ENCODE measurements at regions not wholly inside any gene's neighbourhood (a gene's known extent, or its start where the extent isn't known, plus 50 kb on each side); places are given as distances from the start of the nearest gene placed in this dataset.

DNA sequence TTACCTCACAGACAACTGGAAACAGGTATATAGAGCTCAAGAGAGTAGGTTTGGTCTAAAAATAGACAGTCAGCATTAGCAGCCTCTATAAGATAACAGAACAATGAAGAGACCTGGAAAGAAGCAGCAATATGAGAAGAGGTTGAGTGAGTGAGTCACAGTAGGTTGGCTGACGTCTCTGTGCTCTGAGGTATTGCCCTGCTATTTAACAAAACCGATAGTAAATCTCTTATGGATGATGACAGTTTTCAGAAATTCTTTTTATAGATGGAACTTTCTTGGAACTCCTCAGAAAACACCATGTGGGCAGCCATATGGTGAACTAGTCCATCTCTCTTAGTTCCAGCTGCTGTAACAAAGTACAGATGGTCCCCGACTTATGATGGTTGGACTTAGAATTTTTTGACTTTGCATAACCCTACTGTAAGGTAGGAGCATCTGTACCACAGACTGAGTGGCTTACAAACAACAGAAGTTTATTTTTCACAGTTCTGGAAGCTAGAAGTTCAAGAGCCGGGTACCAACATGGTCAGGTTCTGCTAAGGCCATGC lies 123.5 kb downstream of the MBD2 start:
- no peak overlapping the region for H3K27ac Mint-ChIP-seq (ENCODE audit: unreplicated experiment)
- DNase-seq (ENCODE audit: low read depth, low spot score): no peak
- H3K4me1 Mint-ChIP-seq: no peaks in the 10 kb centered on the region

DNA sequence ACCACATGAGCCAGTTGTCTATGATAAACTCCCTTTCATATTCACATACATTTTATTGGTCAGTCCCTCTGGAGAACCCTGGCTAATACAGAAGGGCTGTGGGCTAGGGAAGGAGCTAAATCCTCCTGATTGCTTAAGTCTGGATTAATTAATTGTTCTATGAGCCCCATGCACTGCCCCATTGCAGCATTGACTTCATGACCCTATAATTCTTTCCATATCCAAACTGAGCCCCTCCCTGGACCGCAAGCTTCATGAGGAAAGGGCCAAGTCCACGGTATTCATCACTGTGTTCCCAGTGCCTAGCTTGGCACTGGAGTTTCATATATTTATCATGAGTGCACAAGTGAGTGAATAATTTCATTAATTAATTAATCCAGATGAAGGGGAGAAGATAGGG lies 124.0 kb downstream of the MBD2 start:
- H3K36me3 Mint-ChIP-seq (ENCODE audit: low read depth): no peaks in the 10 kb centered on the region
- H3K4me1 Mint-ChIP-seq: no peaks in the 10 kb centered on the region
- DNase-seq (ENCODE audit: low read depth, low spot score): no peak

More for the DNA sequence above, 123.5 kb downstream of the MBD2 start:
- Mint-ChIP-seq H3K36me3 (ENCODE audit: low read depth) (no peaks in the 10 kb centered on the region), H3K27me3 (ENCODE audit: low read depth) (no peaks in the 10 kb centered on the region), H3K4me3 (no peak overlapping the region), H3K9me3 (no peaks in the 10 kb centered on the region)
- TF ChIP-seq, protein P1, sequence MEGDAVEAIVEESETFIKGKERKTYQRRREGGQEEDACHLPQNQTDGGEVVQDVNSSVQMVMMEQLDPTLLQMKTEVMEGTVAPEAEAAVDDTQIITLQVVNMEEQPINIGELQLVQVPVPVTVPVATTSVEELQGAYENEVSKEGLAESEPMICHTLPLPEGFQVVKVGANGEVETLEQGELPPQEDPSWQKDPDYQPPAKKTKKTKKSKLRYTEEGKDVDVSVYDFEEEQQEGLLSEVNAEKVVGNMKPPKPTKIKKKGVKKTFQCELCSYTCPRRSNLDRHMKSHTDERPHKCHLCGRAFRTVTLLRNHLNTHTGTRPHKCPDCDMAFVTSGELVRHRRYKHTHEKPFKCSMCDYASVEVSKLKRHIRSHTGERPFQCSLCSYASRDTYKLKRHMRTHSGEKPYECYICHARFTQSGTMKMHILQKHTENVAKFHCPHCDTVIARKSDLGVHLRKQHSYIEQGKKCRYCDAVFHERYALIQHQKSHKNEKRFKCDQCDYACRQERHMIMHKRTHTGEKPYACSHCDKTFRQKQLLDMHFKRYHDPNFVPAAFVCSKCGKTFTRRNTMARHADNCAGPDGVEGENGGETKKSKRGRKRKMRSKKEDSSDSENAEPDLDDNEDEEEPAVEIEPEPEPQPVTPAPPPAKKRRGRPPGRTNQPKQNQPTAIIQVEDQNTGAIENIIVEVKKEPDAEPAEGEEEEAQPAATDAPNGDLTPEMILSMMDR (conservative IDR thresholded peaks at IDR 0.05): no peak

DNA sequence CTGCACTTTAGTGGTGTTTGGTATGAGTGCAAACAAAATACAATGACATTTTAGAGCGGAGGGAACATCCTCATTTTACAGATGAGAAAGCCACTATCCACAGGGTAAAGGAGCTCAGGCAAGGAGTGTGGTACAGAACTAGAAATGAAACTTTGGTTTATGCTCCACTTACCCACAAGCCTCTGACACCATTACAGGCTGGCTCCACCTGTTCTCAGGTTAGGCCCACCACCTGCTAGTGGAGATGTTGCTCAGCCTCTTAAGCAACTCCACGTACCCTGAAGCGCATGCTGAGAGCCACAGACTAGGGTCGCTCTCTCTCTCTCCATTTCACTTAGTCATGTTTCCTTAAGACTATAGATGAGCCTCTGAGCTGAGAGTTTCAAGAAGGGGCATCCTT lies 130.0 kb downstream of the MBD2 start:
- Mint-ChIP-seq H3K4me3 (no peak overlapping the region), H3K36me3 (ENCODE audit: low read depth) (no peaks in the 10 kb centered on the region), H3K27me3 (ENCODE audit: low read depth) (no peaks in the 10 kb centered on the region)

More for the DNA sequence above, 124.0 kb downstream of the MBD2 start:
- TF ChIP-seq, protein P1 (conservative IDR thresholded peaks at IDR 0.05): no peak
- Mint-ChIP-seq H3K27ac (ENCODE audit: unreplicated experiment) (no peak overlapping the region), H3K4me3 (no peak overlapping the region), H3K9me3 (no peaks in the 10 kb centered on the region), H3K27me3 (ENCODE audit: low read depth) (no peaks in the 10 kb centered on the region)

DNA sequence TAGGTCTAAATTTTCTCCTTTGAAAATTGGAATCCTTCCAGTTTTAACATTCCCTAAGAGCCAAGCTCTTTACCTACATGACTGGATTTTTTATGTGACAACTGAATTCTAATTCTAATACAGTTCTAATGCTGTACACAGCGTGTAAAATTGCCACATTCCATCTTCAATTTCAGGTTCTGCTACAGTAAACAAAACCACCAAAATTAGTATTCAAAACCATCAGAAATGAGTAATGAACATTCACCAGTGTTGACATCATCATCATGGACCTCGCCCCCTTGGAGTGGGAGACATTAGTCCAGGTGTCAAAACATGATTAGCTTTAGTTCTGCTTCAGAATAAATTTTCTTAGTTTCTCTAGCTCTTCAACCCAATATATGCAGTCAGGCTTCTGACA lies 133.6 kb downstream of the MBD2 start:
- TF ChIP-seq, protein P1 (conservative IDR thresholded peaks at IDR 0.05): no peak
- Mint-ChIP-seq H3K27ac (ENCODE audit: unreplicated experiment) (no peak overlapping the region), H3K36me3 (ENCODE audit: low read depth) (no peaks in the 10 kb centered on the region), H3K4me3 (no peak overlapping the region), H3K27me3 (ENCODE audit: low read depth) (no peaks in the 10 kb centered on the region), H3K4me1 (no peaks in the 10 kb centered on the region), H3K9me3 (no peaks in the 10 kb centered on the region)
- DNase-seq (ENCODE audit: low read depth, low spot score): no peak

More for the DNA sequence above, 130.0 kb downstream of the MBD2 start:
- H3K27ac Mint-ChIP-seq (ENCODE audit: unreplicated experiment): no peak overlapping the region
- TF ChIP-seq, protein P1 (conservative IDR thresholded peaks at IDR 0.05): no peak
- DNase-seq (ENCODE audit: low read depth, low spot score): no peak
- no peaks in the 10 kb centered on the region for H3K4me1 Mint-ChIP-seq
- H3K9me3 Mint-ChIP-seq: no peaks in the 10 kb centered on the region

DNA sequence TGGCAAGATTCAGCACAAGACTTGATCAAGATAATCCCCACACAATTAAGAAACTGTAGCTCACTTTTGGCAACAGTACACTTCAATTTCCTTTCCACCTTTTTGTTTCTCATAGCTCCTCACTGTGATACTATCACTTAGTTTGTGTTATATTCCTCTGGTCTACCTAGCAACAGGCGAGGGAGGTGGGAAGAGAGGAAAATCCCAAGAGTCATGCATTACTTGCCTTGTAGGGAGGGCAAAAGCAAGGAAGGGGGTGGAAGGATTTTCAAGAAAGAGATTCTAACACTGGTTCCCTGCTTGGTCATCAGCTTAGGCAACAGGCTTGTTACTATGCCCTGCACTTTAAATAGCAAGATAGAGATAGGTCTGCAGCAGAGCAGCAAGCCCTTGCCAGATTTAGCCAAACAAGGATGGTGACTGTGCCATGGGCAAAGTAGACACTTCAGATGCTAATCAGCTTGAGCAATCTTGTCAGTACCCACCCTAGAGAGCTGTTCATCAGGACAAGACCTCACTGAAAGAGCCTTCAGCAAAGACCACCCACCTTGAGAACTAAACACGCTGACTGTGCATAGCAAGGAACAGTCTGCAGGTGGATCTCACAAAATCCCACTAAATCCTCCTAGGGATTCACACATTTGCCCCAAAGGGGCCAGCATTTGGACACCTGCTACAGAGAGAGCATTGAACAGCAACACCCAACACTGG lies 134.6 kb downstream of the MBD2 start:
- H3K4me1 Mint-ChIP-seq: no peaks in the 10 kb centered on the region
- no peak overlapping the region for H3K4me3 Mint-ChIP-seq
- H3K9me3 Mint-ChIP-seq: no peaks in the 10 kb centered on the region
- TF ChIP-seq, protein P1 (conservative IDR thresholded peaks at IDR 0.05): no peak
- DNase-seq (ENCODE audit: low read depth, low spot score): no peak
- H3K27me3 Mint-ChIP-seq (ENCODE audit: low read depth): no peaks in the 10 kb centered on the region
- H3K36me3 Mint-ChIP-seq (ENCODE audit: low read depth): no peaks in the 10 kb centered on the region
- H3K27ac Mint-ChIP-seq (ENCODE audit: unreplicated experiment): no peak overlapping the region

Measured in neural crest cell (in vitro differentiated cells).